WTC11 (cell line): ENCODE measurements at regions not wholly inside any gene's neighbourhood (a gene's known extent, or its start where the extent isn't known, plus 50 kb on each side); places are given as distances from the start of the nearest gene placed in this dataset.

Experiments
- AFF4 ChIP-seq: sonication (generic); formaldehyde crosslinking; IDR thresholded peaks from 2 replicates; pipeline ENCODE4 v1.8.1; 2023; ENCODE audit warnings: mild to moderate bottlenecking, missing genetic modification reagents, borderline replicate concordance
- ARID4B ChIP-seq: sonication (generic); formaldehyde crosslinking; IDR thresholded peaks from 2 replicates; pipeline ENCODE4 v1.8.0; 2023; ENCODE audit warnings: missing genetic modification reagents, mild to moderate bottlenecking, borderline replicate concordance
- CTCF ChIP-seq: fragments of 200-600 bp; IDR thresholded peaks from 2 replicates; pipeline ENCODE4 v1.8.0; 2022; ENCODE audit warnings: antibody characterized with exemption
- ESRRA ChIP-seq: sonication (generic); formaldehyde crosslinking; IDR thresholded peaks from 2 replicates; pipeline ENCODE4 v1.8.1; 2022; ENCODE audit warnings: mild to moderate bottlenecking, missing genetic modification reagents, borderline replicate concordance
- MAX ChIP-seq: sonication (generic); formaldehyde crosslinking; IDR thresholded peaks from 2 replicates; pipeline ENCODE4 v1.8.0; 2022; ENCODE audit warnings: mild to moderate bottlenecking, missing genetic modification reagents
- SMAD4 ChIP-seq: sonication (generic); formaldehyde crosslinking; IDR thresholded peaks from 2 replicates; pipeline ENCODE4 v1.8.0; 2022; ENCODE audit warnings: mild to moderate bottlenecking, missing genetic modification reagents
- ZNF317 ChIP-seq: sonication (generic); formaldehyde crosslinking; IDR thresholded peaks from 2 replicates; pipeline ENCODE4 v1.8.1; 2023; ENCODE audit warnings: low read depth, mild to moderate bottlenecking, moderate library complexity, missing genetic modification reagents, borderline replicate concordance

- TF ChIP-seq CTCF (no peak), ESRRA (CRISPR knock-in tag) (no peak), AFF4 (CRISPR knock-in tag) (no peak), MAX (CRISPR knock-in tag) (no peak), SMAD4 (CRISPR knock-in tag) (no peak), ZNF317 (CRISPR knock-in tag) (no peak), ARID4B (CRISPR knock-in tag) (no peak)
These were observed 218.0 kb upstream of the ARID1B start for GRCh38 chr6:156559162-156559690.
